Keratinocyte (primary cell): ENCODE measurements at regions not wholly inside any gene's neighbourhood (a gene's known extent, or its start where the extent isn't known, plus 50 kb on each side); places are given as distances from the start of the nearest gene placed in this dataset.

ENCODE experiments used
- DNase-seq: peaks from one replicate; pipeline ENCODE4 v3.0.0-alpha.2; 2011; ENCODE audit warnings: low read depth, missing footprints, low spot score
- FAIRE-seq: peaks from 2 replicates; lab custom pipeline; 2011; peaks lifted over from hg19 to GRCh38; lab: Jason Lieb, UNC
- H2AFZ ChIP-seq: 2 replicates; pipeline ENCODE4 v1.6.0; 2012; ENCODE audit warnings: low read length, control low read depth, inconsistent platforms; ENCODE audit not compliant: control insufficient read depth
- H3K27ac ChIP-seq: 2 replicates; pipeline ENCODE4 v1.5.1; 2011; ENCODE audit warnings: low read length; ENCODE audit not compliant: control insufficient read depth, insufficient read depth
- H3K27me3 ChIP-seq: 3 replicates; pipeline ENCODE4 v1.6.0; 2011; ENCODE audit warnings: low read length; ENCODE audit not compliant: control insufficient read depth, insufficient read depth; ENCODE audit errors: extremely low read depth
- H3K36me3 ChIP-seq, 2 experiments: 2 replicates in 1 of 2; 3 replicates in 1 of 2; pipeline ENCODE4 v1.5.1; 2011; ENCODE audit warnings: low read length in 2 of 2, mild to moderate bottlenecking in 1 of 2; ENCODE audit not compliant: control insufficient read depth in 2 of 2, insufficient read depth in 2 of 2; ENCODE audit errors: extremely low read depth in 1 of 2
- H3K4me1 ChIP-seq: 3 replicates; pipeline ENCODE4 v1.5.1; 2011; ENCODE audit warnings: low read length; ENCODE audit not compliant: control insufficient read depth, insufficient read depth; ENCODE audit errors: extremely low read depth
- H3K4me2 ChIP-seq: 3 replicates; pipeline ENCODE4 v1.6.0; 2011; ENCODE audit warnings: low read depth, low read length; ENCODE audit not compliant: control insufficient read depth, insufficient read depth; ENCODE audit errors: extremely low read depth
- H3K4me3 ChIP-seq, 3 experiments: fragments of 200-600 bp in 1 of 3; sonication (generic) in 1 of 3; 2 replicates in 2 of 3; 3 replicates in 1 of 3; pipeline ENCODE4 v1.5.1; 2011 to 2016; ENCODE audit warnings: low read length in 3 of 3, mild to moderate bottlenecking in 3 of 3, control low read depth in 2 of 3, inconsistent platforms in 1 of 3, low read depth in 1 of 3, mixed read lengths in 1 of 3, mixed run types in 1 of 3, moderate library complexity in 1 of 3; ENCODE audit not compliant: control insufficient read depth in 2 of 3, insufficient read depth in 2 of 3; ENCODE audit errors: extremely low read depth in 1 of 3
- H3K79me2 ChIP-seq: 2 replicates; pipeline ENCODE4 v1.6.0; 2012; ENCODE audit warnings: low read length; ENCODE audit not compliant: control insufficient read depth, insufficient read depth
- H3K9ac ChIP-seq: 3 replicates; pipeline ENCODE4 v1.6.0; 2011; ENCODE audit warnings: low read length; ENCODE audit not compliant: control insufficient read depth, insufficient read depth; ENCODE audit errors: extremely low read depth
- H3K9me1 ChIP-seq: 3 replicates; pipeline ENCODE4 v1.6.0; 2011; ENCODE audit warnings: low read length; ENCODE audit not compliant: control insufficient read depth, insufficient read depth; ENCODE audit errors: extremely low read depth
- H3K9me3 ChIP-seq: 2 replicates; pipeline ENCODE4 v1.5.1; 2012; ENCODE audit warnings: low read depth, low read length; ENCODE audit not compliant: control insufficient read depth
- H4K20me1 ChIP-seq: 3 replicates; pipeline ENCODE4 v1.6.0; 2011; ENCODE audit warnings: low read length; ENCODE audit not compliant: control insufficient read depth, insufficient read depth; ENCODE audit errors: extremely low read depth
- CTCF ChIP-seq, 3 experiments: IDR thresholded peaks in 1 of 3; conservative IDR thresholded peaks in 1 of 3; optimal IDR thresholded peaks in 1 of 3; 2 replicates in 2 of 3; 3 replicates in 1 of 3; pipeline versions ENCODE3 to v1.5.1; 2011; ENCODE audit warnings: low read length in 3 of 3, mild to moderate bottlenecking in 3 of 3, moderate library complexity in 2 of 3, control low read depth in 1 of 3, inconsistent platforms in 1 of 3; ENCODE audit not compliant: insufficient read depth in 2 of 3; ENCODE audit errors: extremely low read depth in 1 of 3
- EZH2 ChIP-seq: IDR thresholded peaks from one replicate; pipeline ENCODE4 v1.6.1; 2012; ENCODE audit warnings: inconsistent platforms, mild to moderate bottlenecking, low read length, moderate library complexity
- dilution Hi-C: fragments of 300-500 bp; cut with MboI; formaldehyde crosslinking; loops from one replicate; pipeline ENCODE4 v1.7.0; 2020; ENCODE audit warnings: low sequenced_read_pairs; ENCODE audit not compliant: extremely low pct_ligation_motif_present

GRCh38 chr1:229137271-229137670 lies 133.6 kb upstream of the RAB4A start:
- Histone ChIP-seq H3K27me3 (peaks cover 34% of the 10 kb centered on the region), H3K9me1 (no peaks in the 10 kb centered on the region), H2AFZ (no peak overlapping the region), H3K4me3 (no peak overlapping the region), H3K4me1 (no peaks in the 10 kb centered on the region), H3K27ac (no peak overlapping the region), H3K9me3 (no peaks in the 10 kb centered on the region), H3K4me2 (no peak overlapping the region), H4K20me1 (peaks cover 3% of the 10 kb centered on the region), H3K9ac (no peak overlapping the region), H3K79me2 (no peaks in the 10 kb centered on the region), H3K36me3 (no peaks in the 10 kb centered on the region)
- FAIRE-seq: no peak
- TF ChIP-seq CTCF (optimal IDR thresholded peaks at IDR 0.05 in 1 of 3, IDR thresholded peaks at IDR 0.05 in 1 of 3, conservative IDR thresholded peaks at IDR 0.05 in 1 of 3; ENCODE audit: extremely low read depth in 1 of 3, insufficient read depth in 2 of 3, low read length in 3 of 3) (no peak), EZH2 (no peak)
- DNase-seq: no peak
- dilution Hi-C loops: no loop called here

- Histone ChIP-seq H2AFZ (no peak overlapping the region), H3K27me3 (peaks cover 34% of the 10 kb centered on the region), H3K79me2 (no peaks in the 10 kb centered on the region), H3K9me1 (no peaks in the 10 kb centered on the region), H3K9me3 (no peaks in the 10 kb centered on the region), H3K4me3 (no peak overlapping the region), H3K27ac (no peak overlapping the region), H4K20me1 (peaks cover 3% of the 10 kb centered on the region), H3K4me1 (no peaks in the 10 kb centered on the region), H3K9ac (no peak overlapping the region), H3K36me3 (no peaks in the 10 kb centered on the region), H3K4me2 (no peak overlapping the region)
- TF ChIP-seq EZH2: no peak
- no peak for TF ChIP-seq CTCF (optimal IDR thresholded peaks at IDR 0.05 in 1 of 3, IDR thresholded peaks at IDR 0.05 in 1 of 3, conservative IDR thresholded peaks at IDR 0.05 in 1 of 3; ENCODE audit: extremely low read depth in 1 of 3, insufficient read depth in 2 of 3, low read length in 3 of 3)
- dilution Hi-C loops: no loop called here
- no peak for FAIRE-seq
- DNase-seq: no peak
These were observed 132.9 kb upstream of the RAB4A start for GRCh38 chr1:229138058-229138457.
